ENCODE measurements at regions not wholly inside any gene's neighbourhood (a gene's known extent, or its start where the extent isn't known, plus 50 kb on each side); places are given as distances from the start of the nearest gene placed in this dataset.

GRCh38 chr5:173677125-173677672 lies 60.7 kb upstream of the BOD1 start:
- Histone ChIP-seq H3K9me3 (ENCODE audit: control insufficient read depth, low read depth, low read length) (peaks cover 10% of the 10 kb centered on the region), H4K8ac (replicated peaks; ENCODE audit: insufficient read length, low read depth, low read length) (no peak overlapping the region), H2BK12ac (ENCODE audit: insufficient read length, low read depth, low read length) (no peak overlapping the region), H3K9ac (ENCODE audit: extremely low read depth, insufficient read length, low read length) (no peak overlapping the region), H2AFZ (ENCODE audit: low read length) (no peak overlapping the region), H3T11ph (ENCODE audit: low read length) (no peak overlapping the region), H3K4ac (ENCODE audit: low read depth, low read length) (no peak overlapping the region), H2BK20ac (ENCODE audit: low read depth, low read length, poor library complexity, severe bottlenecking) (no peak overlapping the region), H3K23me2 (ENCODE audit: insufficient read length, low read depth, low read length, poor library complexity, severe bottlenecking) (no peaks in the 10 kb centered on the region), H3K14ac (ENCODE audit: insufficient read depth, low read length) (no peak overlapping the region), H3K79me1 (ENCODE audit: insufficient read depth, low read depth, low read length, poor library complexity, severe bottlenecking) (no peaks in the 10 kb centered on the region), H3K4me2 (ENCODE audit: insufficient read depth, insufficient read length, low read length) (no peak overlapping the region), H3K27me3 (ENCODE audit: insufficient read depth, low read length) (no peaks in the 10 kb centered on the region), H2BK15ac (ENCODE audit: low read depth, low read length) (no peak overlapping the region), H4K91ac (ENCODE audit: insufficient read length, low read depth, low read length) (no peak overlapping the region), H4K20me1 (ENCODE audit: control insufficient read depth, insufficient read depth, insufficient read length) (no peaks in the 10 kb centered on the region), H4K5ac (ENCODE audit: insufficient read length, low read depth, low read length) (no peak overlapping the region), H3K56ac (ENCODE audit: insufficient read length, low read depth, low read length) (no peak overlapping the region), H3K79me2 (ENCODE audit: insufficient read depth, low read length) (no peaks in the 10 kb centered on the region), H3K27ac (ENCODE audit: insufficient read length, low read depth, low read length) (no peak overlapping the region), H3K23ac (ENCODE audit: insufficient read length, low read depth, low read length) (no peak overlapping the region), H2AK5ac (ENCODE audit: insufficient read length, low read length) (no peak overlapping the region), H3K18ac (ENCODE audit: insufficient read length, low read depth, low read length) (no peak overlapping the region), H2BK5ac (ENCODE audit: insufficient read length, low read length) (no peak overlapping the region), H3K4me1 (ENCODE audit: insufficient read depth, low read length) (no peaks in the 10 kb centered on the region; the same call in 1 of the 2 replicates), H2BK120ac (ENCODE audit: low read depth, low read length, poor library complexity, severe bottlenecking) (no peak overlapping the region)
- peaks cover 24 to 52% (median 38%) of the 10 kb centered on the region in 3 experiments for H3K36me3 Mint-ChIP-seq (ENCODE audit: insufficient read depth in 1 of 3, low read depth in 3 of 3)
- H3K9me3 Mint-ChIP-seq: peaks cover 28 to 45% of the 10 kb centered on the region in 2 experiments
- no peak for DNase-seq
- no peak overlapping the region for H3K4me3 Mint-ChIP-seq
- no peak overlapping the region for H3K27ac Mint-ChIP-seq
- peaks cover 15% of the 10 kb centered on the region for H3K27me3 Mint-ChIP-seq (ENCODE audit: low read depth)
- peaks cover 22 to 28% of the 10 kb centered on the region in 2 experiments for H3K4me1 Mint-ChIP-seq
- no CpG with 5 or more reads among the region's 2 CpGs for WGBS (ENCODE audit: extremely low coverage, insufficient read length, low lambda C conversion rate)
- TF ChIP-seq CTCF (conservative IDR thresholded peaks at IDR 0.05): no peak

All from H9 (cell line).